HEK293 (cell line): ENCODE measurements at regions not wholly inside any gene's neighbourhood (a gene's known extent, or its start where the extent isn't known, plus 50 kb on each side); places are given as distances from the start of the nearest gene placed in this dataset.

Experiments
- CTCF ChIA-PET: fragments of 350-600 bp; formaldehyde crosslinking; extraction: SDS; loops from one replicate; lab custom pipeline; 2021; ENCODE audit warnings: antibody characterized with exemption; lab: Yijun Ruan, JAX
- POLR2A ChIA-PET: fragments of 300-600 bp; formaldehyde crosslinking; extraction: SDS; loops from one replicate; lab custom pipeline; 2020; ENCODE audit warnings: antibody characterized with exemption, inconsistent platforms; lab: Yijun Ruan, JAX
- H3K27ac ChIP-seq: fragments of 200-500 bp; sonication (Bioruptor generic); 2 replicates; pipeline ENCODE4 v1.5.1; 2014; ENCODE audit warnings: low read depth, low read length, control low read depth, inconsistent platforms; ENCODE audit errors: extremely low read depth
- H3K36me3 ChIP-seq, 2 experiments: fragments of 200-500 bp in 1 of 2; sonication (Bioruptor generic) in 1 of 2; 1 replicate in 1 of 2; 2 replicates in 1 of 2; pipeline ENCODE4 v1.5.1; 2014 to 2017; ENCODE audit warnings: inconsistent platforms in 2 of 2, low read length in 2 of 2; ENCODE audit not compliant: control insufficient read depth in 2 of 2, insufficient read depth in 1 of 2
- H3K4me1 ChIP-seq: fragments of 200-500 bp; sonication (Bioruptor generic); 2 replicates; pipeline ENCODE4 v1.5.1; 2014; ENCODE audit warnings: mild to moderate bottlenecking, low read length, inconsistent platforms; ENCODE audit not compliant: control insufficient read depth, insufficient read depth
- H3K4me3 ChIP-seq: 2 replicates; pipeline ENCODE4 v1.5.1; 2011; ENCODE audit warnings: low read depth, mild to moderate bottlenecking, control low read depth, low read length, moderate library complexity
- H3K9me3 ChIP-seq: fragments of 200-500 bp; sonication (Bioruptor generic); 2 replicates; pipeline ENCODE4 v1.5.1; 2014; ENCODE audit warnings: low read depth, low read length, inconsistent platforms; ENCODE audit not compliant: control insufficient read depth, insufficient read depth
- BCL11A ChIP-seq: fragments of 450-650 bp; formaldehyde crosslinking; IDR thresholded peaks from 2 replicates; pipeline ENCODE4 v1.5.1; 2016; ENCODE audit warnings: low read depth, missing biosample characterization, missing genetic modification characterization
- SALL2 ChIP-seq: fragments of 450-650 bp; formaldehyde crosslinking; IDR thresholded peaks from 2 replicates; pipeline ENCODE4 v1.5.0; 2017; ENCODE audit warnings: missing biosample characterization, mild to moderate bottlenecking, missing genetic modification characterization, borderline replicate concordance
- ZNF248 ChIP-seq: fragments of 450-650 bp; formaldehyde crosslinking; IDR thresholded peaks from 2 replicates; pipeline ENCODE4 v1.5.1; 2017; ENCODE audit warnings: missing biosample characterization, missing genetic modification characterization
- ZNF341 ChIP-seq: fragments of 450-650 bp; formaldehyde crosslinking; IDR thresholded peaks from 2 replicates; pipeline ENCODE4; 2016; ENCODE audit warnings: low read depth, missing biosample characterization, missing genetic modification characterization
- ZNF561 ChIP-seq: fragments of 450-650 bp; IDR thresholded peaks from 2 replicates; pipeline ENCODE4 v1.5.1; 2018; ENCODE audit warnings: missing biosample characterization, missing genetic modification characterization, borderline replicate concordance
- ZNF571 ChIP-seq: fragments of 450-650 bp; formaldehyde crosslinking; IDR thresholded peaks from 2 replicates; pipeline ENCODE4 v1.5.0; 2017; ENCODE audit warnings: missing biosample characterization, missing genetic modification characterization
- ZNF596 ChIP-seq: fragments of 450-650 bp; IDR thresholded peaks from 2 replicates; pipeline ENCODE4 v1.5.0; 2018; ENCODE audit warnings: missing biosample characterization, mild to moderate bottlenecking, missing genetic modification characterization, moderate library complexity
- ZNF830 ChIP-seq: fragments of 450-650 bp; IDR thresholded peaks from 2 replicates; pipeline ENCODE4 v1.5.0; 2018; ENCODE audit warnings: missing biosample characterization, missing genetic modification characterization, low read depth, mild to moderate bottlenecking, moderate library complexity
- TF ChIP-seq, protein P1 (sequence below): fragments of 450-650 bp; formaldehyde crosslinking; IDR thresholded peaks from 2 replicates; pipeline ENCODE4 v1.5.1; 2016; ENCODE audit warnings: missing biosample characterization, missing genetic modification characterization
- TF ChIP-seq, protein P2 (sequence below): fragments of 450-650 bp; formaldehyde crosslinking; IDR thresholded peaks from 2 replicates; pipeline ENCODE4 v1.5.1; 2016; ENCODE audit warnings: missing biosample characterization, missing genetic modification characterization
- TF ChIP-seq, protein P3 (sequence below): fragments of 450-650 bp; formaldehyde crosslinking; IDR thresholded peaks from 2 replicates; pipeline ENCODE4 v1.5.1; 2016; ENCODE audit warnings: missing biosample characterization, missing genetic modification characterization
- TF ChIP-seq, protein P4 (sequence below): fragments of 450-650 bp; formaldehyde crosslinking; IDR thresholded peaks from 2 replicates; pipeline ENCODE4 v1.5.1; 2016; ENCODE audit warnings: missing biosample characterization, missing genetic modification characterization
- TF ChIP-seq, protein P5 (sequence below): fragments of 450-650 bp; formaldehyde crosslinking; IDR thresholded peaks from 2 replicates; pipeline ENCODE4 v1.5.1; 2016; ENCODE audit warnings: missing biosample characterization, missing genetic modification characterization
- TF ChIP-seq, protein P6 (sequence below): fragments of 450-650 bp; formaldehyde crosslinking; IDR thresholded peaks from 2 replicates; pipeline ENCODE4 v1.5.1; 2016; ENCODE audit warnings: missing biosample characterization, missing genetic modification characterization

DNA sequence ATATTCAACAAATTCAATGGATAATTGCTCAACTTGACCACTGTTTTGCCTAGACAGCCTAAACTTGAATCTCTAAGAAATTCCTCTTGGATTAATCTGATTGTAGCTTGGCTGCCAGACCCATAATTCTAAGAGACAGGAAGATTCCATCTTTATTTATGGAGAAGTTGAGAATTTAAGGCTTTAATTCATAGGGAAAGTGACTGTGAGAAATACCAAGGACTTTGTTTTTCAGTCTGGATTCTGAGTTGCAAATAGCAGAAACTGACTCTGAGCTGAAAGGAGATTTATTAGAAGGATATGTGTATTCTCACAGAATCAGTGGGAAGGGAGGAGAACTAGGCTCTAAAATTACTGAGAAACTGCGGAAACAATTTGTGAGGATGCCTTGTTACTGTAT is 195.7 kb downstream of the OXSM start:
- H3K4me3 ChIP-seq = no peak overlapping the region
- CTCF ChIA-PET = no interaction called here
- TF ChIP-seq ZNF571 (tag by site-specific recombination) = no peak
- TF ChIP-seq, protein P1, sequence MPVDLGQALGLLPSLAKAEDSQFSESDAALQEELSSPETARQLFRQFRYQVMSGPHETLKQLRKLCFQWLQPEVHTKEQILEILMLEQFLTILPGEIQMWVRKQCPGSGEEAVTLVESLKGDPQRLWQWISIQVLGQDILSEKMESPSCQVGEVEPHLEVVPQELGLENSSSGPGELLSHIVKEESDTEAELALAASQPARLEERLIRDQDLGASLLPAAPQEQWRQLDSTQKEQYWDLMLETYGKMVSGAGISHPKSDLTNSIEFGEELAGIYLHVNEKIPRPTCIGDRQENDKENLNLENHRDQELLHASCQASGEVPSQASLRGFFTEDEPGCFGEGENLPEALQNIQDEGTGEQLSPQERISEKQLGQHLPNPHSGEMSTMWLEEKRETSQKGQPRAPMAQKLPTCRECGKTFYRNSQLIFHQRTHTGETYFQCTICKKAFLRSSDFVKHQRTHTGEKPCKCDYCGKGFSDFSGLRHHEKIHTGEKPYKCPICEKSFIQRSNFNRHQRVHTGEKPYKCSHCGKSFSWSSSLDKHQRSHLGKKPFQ (tag by site-specific recombination) = no peak
- TF ChIP-seq, all 188 proteins: peak for 0
- Histone ChIP-seq H3K36me3 (no peaks in the 10 kb centered on the region), H3K9me3 (no peaks in the 10 kb centered on the region), H3K27ac (no peak overlapping the region), H3K4me1 (no peaks in the 10 kb centered on the region)
- POLR2A ChIA-PET = no interaction called here

DNA sequence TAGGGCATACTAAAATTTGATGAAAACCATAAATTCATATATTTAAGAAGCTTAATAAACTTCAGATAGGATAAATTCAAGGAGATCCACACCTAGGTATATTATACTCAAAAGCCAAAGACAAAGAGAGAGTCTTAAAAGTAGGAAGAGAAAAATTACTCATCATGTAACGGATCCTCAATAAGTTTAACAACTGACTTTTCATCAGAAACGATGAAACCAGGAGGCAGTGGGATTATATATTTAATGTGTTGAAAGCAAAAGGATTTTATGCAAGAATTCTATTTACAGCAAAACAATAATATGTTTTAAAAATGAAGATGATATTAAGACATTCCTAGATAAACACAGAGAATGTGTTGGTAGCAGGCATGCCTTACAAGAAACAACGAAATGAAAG is 202.7 kb downstream of the OXSM start:
- ChIA-PET POLR2A (no interaction called here), CTCF (no interaction called here)
- no peak overlapping the region for H3K27ac ChIP-seq
- H3K4me1 ChIP-seq = no peaks in the 10 kb centered on the region
- no peaks in the 10 kb centered on the region for H3K36me3 ChIP-seq
- no peak overlapping the region for H3K4me3 ChIP-seq
- TF ChIP-seq, protein P2, sequence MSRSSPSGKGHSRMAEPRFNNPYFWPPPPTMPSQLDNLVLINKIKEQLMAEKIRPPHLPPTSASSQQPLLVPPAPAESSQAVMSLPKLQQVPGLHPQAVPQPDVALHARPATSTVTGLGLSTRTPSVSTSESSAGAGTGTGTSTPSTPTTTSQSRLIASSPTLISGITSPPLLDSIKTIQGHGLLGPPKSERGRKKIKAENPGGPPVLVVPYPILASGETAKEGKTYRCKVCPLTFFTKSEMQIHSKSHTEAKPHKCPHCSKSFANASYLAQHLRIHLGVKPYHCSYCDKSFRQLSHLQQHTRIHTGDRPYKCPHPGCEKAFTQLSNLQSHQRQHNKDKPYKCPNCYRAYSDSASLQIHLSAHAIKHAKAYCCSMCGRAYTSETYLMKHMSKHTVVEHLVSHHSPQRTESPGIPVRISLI (tag by site-specific recombination) = no peak
- TF ChIP-seq, protein P3, sequence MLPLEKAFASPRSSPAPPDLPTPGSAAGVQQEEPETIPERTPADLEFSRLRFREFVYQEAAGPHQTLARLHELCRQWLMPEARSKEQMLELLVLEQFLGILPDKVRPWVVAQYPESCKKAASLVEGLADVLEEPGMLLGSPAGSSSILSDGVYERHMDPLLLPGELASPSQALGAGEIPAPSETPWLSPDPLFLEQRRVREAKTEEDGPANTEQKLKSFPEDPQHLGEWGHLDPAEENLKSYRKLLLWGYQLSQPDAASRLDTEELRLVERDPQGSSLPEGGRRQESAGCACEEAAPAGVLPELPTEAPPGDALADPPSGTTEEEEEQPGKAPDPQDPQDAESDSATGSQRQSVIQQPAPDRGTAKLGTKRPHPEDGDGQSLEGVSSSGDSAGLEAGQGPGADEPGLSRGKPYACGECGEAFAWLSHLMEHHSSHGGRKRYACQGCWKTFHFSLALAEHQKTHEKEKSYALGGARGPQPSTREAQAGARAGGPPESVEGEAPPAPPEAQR (tag by site-specific recombination) = no peak
- TF ChIP-seq SALL2 (tag by site-specific recombination) (no peak), BCL11A (tag by site-specific recombination) (no peak), ZNF830 (tag by site-specific recombination) (no peak), ZNF248 (tag by site-specific recombination) (no peak), ZNF341 (tag by site-specific recombination) (no peak), ZNF561 (tag by site-specific recombination) (no peak), ZNF596 (tag by site-specific recombination) (no peak)
- TF ChIP-seq, protein P4, sequence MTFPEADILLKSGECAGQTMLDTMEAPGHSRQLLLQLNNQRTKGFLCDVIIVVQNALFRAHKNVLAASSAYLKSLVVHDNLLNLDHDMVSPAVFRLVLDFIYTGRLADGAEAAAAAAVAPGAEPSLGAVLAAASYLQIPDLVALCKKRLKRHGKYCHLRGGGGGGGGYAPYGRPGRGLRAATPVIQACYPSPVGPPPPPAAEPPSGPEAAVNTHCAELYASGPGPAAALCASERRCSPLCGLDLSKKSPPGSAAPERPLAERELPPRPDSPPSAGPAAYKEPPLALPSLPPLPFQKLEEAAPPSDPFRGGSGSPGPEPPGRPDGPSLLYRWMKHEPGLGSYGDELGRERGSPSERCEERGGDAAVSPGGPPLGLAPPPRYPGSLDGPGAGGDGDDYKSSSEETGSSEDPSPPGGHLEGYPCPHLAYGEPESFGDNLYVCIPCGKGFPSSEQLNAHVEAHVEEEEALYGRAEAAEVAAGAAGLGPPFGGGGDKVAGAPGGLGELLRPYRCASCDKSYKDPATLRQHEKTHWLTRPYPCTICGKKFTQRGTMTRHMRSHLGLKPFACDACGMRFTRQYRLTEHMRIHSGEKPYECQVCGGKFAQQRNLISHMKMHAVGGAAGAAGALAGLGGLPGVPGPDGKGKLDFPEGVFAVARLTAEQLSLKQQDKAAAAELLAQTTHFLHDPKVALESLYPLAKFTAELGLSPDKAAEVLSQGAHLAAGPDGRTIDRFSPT = no peak
- TF ChIP-seq, protein P5, sequence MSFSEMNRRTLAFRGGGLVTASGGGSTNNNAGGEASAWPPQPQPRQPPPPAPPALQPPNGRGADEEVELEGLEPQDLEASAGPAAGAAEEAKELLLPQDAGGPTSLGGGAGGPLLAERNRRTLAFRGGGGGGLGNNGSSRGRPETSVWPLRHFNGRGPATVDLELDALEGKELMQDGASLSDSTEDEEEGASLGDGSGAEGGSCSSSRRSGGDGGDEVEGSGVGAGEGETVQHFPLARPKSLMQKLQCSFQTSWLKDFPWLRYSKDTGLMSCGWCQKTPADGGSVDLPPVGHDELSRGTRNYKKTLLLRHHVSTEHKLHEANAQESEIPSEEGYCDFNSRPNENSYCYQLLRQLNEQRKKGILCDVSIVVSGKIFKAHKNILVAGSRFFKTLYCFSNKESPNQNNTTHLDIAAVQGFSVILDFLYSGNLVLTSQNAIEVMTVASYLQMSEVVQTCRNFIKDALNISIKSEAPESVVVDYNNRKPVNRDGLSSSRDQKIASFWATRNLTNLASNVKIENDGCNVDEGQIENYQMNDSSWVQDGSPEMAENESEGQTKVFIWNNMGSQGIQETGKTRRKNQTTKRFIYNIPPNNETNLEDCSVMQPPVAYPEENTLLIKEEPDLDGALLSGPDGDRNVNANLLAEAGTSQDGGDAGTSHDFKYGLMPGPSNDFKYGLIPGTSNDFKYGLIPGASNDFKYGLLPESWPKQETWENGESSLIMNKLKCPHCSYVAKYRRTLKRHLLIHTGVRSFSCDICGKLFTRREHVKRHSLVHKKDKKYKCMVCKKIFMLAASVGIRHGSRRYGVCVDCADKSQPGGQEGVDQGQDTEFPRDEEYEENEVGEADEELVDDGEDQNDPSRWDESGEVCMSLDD (tag by site-specific recombination) = no peak
- TF ChIP-seq, protein P6, sequence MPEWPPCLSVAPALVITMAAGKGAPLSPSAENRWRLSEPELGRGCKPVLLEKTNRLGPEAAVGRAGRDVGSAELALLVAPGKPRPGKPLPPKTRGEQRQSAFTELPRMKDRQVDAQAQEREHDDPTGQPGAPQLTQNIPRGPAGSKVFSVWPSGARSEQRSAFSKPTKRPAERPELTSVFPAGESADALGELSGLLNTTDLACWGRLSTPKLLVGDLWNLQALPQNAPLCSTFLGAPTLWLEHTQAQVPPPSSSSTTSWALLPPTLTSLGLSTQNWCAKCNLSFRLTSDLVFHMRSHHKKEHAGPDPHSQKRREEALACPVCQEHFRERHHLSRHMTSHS (tag by site-specific recombination) = no peak
- H3K9me3 ChIP-seq = no peaks in the 10 kb centered on the region
